ENCODE measurements at regions not wholly inside any gene's neighbourhood (a gene's known extent, or its start where the extent isn't known, plus 50 kb on each side); places are given as distances from the start of the nearest gene placed in this dataset.

- Histone ChIP-seq H3K9me3 (no peaks in the 10 kb centered on the region), H3K27me3 (peaks cover 0 to 19% of the 10 kb centered on the region in 2 donors), H3K36me3 (no peaks in the 10 kb centered on the region), H3K4me3 (no peak overlapping the region), H3K27ac (no peak overlapping the region), H3K4me1 (no peaks in the 10 kb centered on the region)
- intact Hi-C loops (cut with DNase I): loop anchor here in 1 of 2 donors (5.0 kb wide), 1 partner anchor 225 kb away; no protein-coding TSS in a partner anchor
- DNase-seq: peak in 1 of 4 donors; percentile 2
- no peak for ATAC-seq
- no peak for TF ChIP-seq CTCF (IDR thresholded peaks at IDR 0.05)
Measured at GRCh38 chr11:113531575-113532451, 56.6 kb upstream of the DRD2 start.

- TF ChIP-seq CTCF (IDR thresholded peaks at IDR 0.05): no peak
- no peaks in the 10 kb centered on the region for H3K9me3 ChIP-seq
- intact Hi-C loops (cut with DNase I): loop anchor here in 1 of 2 donors (5.0 kb wide), 1 partner anchor 224 kb away; no protein-coding TSS in a partner anchor
- H3K36me3 ChIP-seq: no peaks in the 10 kb centered on the region
- peaks cover 0 to 19% of the 10 kb centered on the region in 2 donors for H3K27me3 ChIP-seq
- no peak overlapping the region for H3K4me3 ChIP-seq
- no peak for ATAC-seq
- no peak for DNase-seq
- no peak overlapping the region for H3K27ac ChIP-seq
- H3K4me1 ChIP-seq: no peaks in the 10 kb centered on the region
Measured at GRCh38 chr11:113531083-113531482, 55.9 kb upstream of the DRD2 start.

- Histone ChIP-seq H3K27me3 (peaks cover 0 to 19% of the 10 kb centered on the region in 2 donors), H3K4me1 (no peaks in the 10 kb centered on the region), H3K27ac (no peak overlapping the region), H3K9me3 (no peaks in the 10 kb centered on the region), H3K4me3 (no peak overlapping the region), H3K36me3 (no peaks in the 10 kb centered on the region)
- TF ChIP-seq CTCF (IDR thresholded peaks at IDR 0.05): no peak
- ATAC-seq: no peak
- intact Hi-C loops (cut with DNase I): loop anchor here in 1 of 2 donors (5.0 kb wide), 1 partner anchor 222 kb away; no protein-coding TSS in a partner anchor
- no peak for DNase-seq
Measured at GRCh38 chr11:113529606-113530005, 54.4 kb upstream of the DRD2 start.

GRCh38 chr11:113528982-113529381 is 53.8 kb upstream of the DRD2 start:
- H3K27me3 ChIP-seq: peaks cover 0 to 19% of the 10 kb centered on the region in 2 donors
- no peak for TF ChIP-seq CTCF (IDR thresholded peaks at IDR 0.05)
- intact Hi-C loops (cut with DNase I): no loop called here
- H3K27ac ChIP-seq: no peak overlapping the region
- ATAC-seq (no peak), DNase-seq (no peak)
- H3K4me3 ChIP-seq: no peak overlapping the region
- H3K36me3 ChIP-seq: no peaks in the 10 kb centered on the region
- no peaks in the 10 kb centered on the region for H3K9me3 ChIP-seq
- no peaks in the 10 kb centered on the region for H3K4me1 ChIP-seq

- no peak for TF ChIP-seq CTCF (IDR thresholded peaks at IDR 0.05)
- DNase-seq (no peak), ATAC-seq (no peak)
- peaks cover 0 to 8% of the 10 kb centered on the region in 2 donors for H3K27me3 ChIP-seq
- no peak overlapping the region for H3K27ac ChIP-seq
- H3K4me1 ChIP-seq: no peaks in the 10 kb centered on the region
- no peak overlapping the region for H3K4me3 ChIP-seq
- H3K36me3 ChIP-seq: no peaks in the 10 kb centered on the region
- H3K9me3 ChIP-seq: no peaks in the 10 kb centered on the region
- intact Hi-C loops (cut with DNase I): no loop called here
Measured at GRCh38 chr11:113526521-113526920, 51.3 kb upstream of the DRD2 start.

Data from left lung (tissue), 4 donors.